Neural progenitor cell (in vitro differentiated cells): ENCODE measurements at regions not wholly inside any gene's neighbourhood (a gene's known extent, or its start where the extent isn't known, plus 50 kb on each side); places are given as distances from the start of the nearest gene placed in this dataset.
"Not testable (repeated sequence)": the region's sequence is repeated elsewhere in the genome, so short reads cannot be mapped to it uniquely, and the experiment has no call there.

ENCODE experiments used
- DNase-seq: peaks from one replicate; pipeline ENCODE4 v3.0.0-alpha.2; 2016; ENCODE audit warnings: low spot score
- H2AFZ ChIP-seq: fragments of 200-600 bp; sonication (generic); replicated peaks from 2 replicates; pipeline ENCODE4 v1.6.1; 2016; ENCODE audit warnings: antibody characterized with exemption
- H3F3A ChIP-seq: fragments of 200-600 bp; sonication (generic); 2 replicates; pipeline ENCODE4 v1.6.1; 2016; ENCODE audit warnings: antibody characterized with exemption, low read depth
- H3K27ac ChIP-seq: fragments of 200-600 bp; sonication (generic); 2 replicates; pipeline ENCODE4 v1.5.1; 2016; ENCODE audit warnings: mild to moderate bottlenecking
- H3K27me3 ChIP-seq: fragments of 200-600 bp; sonication (generic); 2 replicates; pipeline ENCODE4 v1.6.1; 2016; ENCODE audit warnings: mild to moderate bottlenecking, moderate library complexity
- H3K36me3 ChIP-seq: fragments of 200-600 bp; sonication (generic); 2 replicates; pipeline ENCODE4 v1.5.1; 2016
- H3K4me1 ChIP-seq: fragments of 200-600 bp; sonication (generic); 2 replicates; pipeline ENCODE4 v1.6.1; 2016; ENCODE audit warnings: mixed run types
- H3K4me2 ChIP-seq: fragments of 200-600 bp; sonication (generic); 2 replicates; pipeline ENCODE4 v1.6.1; 2016
- H3K4me3 ChIP-seq: fragments of 200-600 bp; sonication (generic); 2 replicates; pipeline ENCODE4 v1.5.1; 2016
- H3K79me2 ChIP-seq: fragments of 200-600 bp; sonication (generic); 2 replicates; pipeline ENCODE4 v1.6.1; 2016; ENCODE audit warnings: low read depth
- H3K9ac ChIP-seq: fragments of 200-600 bp; sonication (generic); 2 replicates; pipeline ENCODE4 v1.6.1; 2016
- H3K9me3 ChIP-seq: fragments of 200-600 bp; sonication (generic); 2 replicates; pipeline ENCODE4 v1.5.1; 2016; ENCODE audit warnings: low read depth
- H4K20me1 ChIP-seq: fragments of 200-600 bp; sonication (generic); 2 replicates; pipeline ENCODE4 v1.6.1; 2016; ENCODE audit warnings: low read depth
- H3K27ac Mint-ChIP-seq: 3 replicates; pipeline ENCODE4 v1.8.0; 2021; ENCODE audit warnings: mixed read lengths
- H3K27me3 Mint-ChIP-seq: 2 replicates; pipeline ENCODE4 v1.8.0; 2022; ENCODE audit warnings: low read depth, mild to moderate bottlenecking, inconsistent platforms, moderate library complexity, mixed read lengths; ENCODE audit not compliant: insufficient read depth
- H3K36me3 Mint-ChIP-seq: 3 replicates; pipeline ENCODE4 v1.8.0; 2021; ENCODE audit warnings: mixed read lengths
- H3K4me1 Mint-ChIP-seq: 3 replicates; pipeline ENCODE4 v1.8.0; 2021; ENCODE audit warnings: mixed read lengths
- H3K4me3 Mint-ChIP-seq: 3 replicates; pipeline ENCODE4 v1.8.0; 2021; ENCODE audit warnings: mild to moderate bottlenecking, moderate library complexity, mixed read lengths
- H3K9me3 Mint-ChIP-seq: 3 replicates; pipeline ENCODE4 v1.8.0; 2020; ENCODE audit warnings: mixed read lengths
- EZH2 ChIP-seq: fragments of 200-600 bp; sonication (generic); IDR thresholded peaks from 2 replicates; pipeline ENCODE4 v1.6.1; 2017; ENCODE audit warnings: antibody characterized with exemption, mild to moderate bottlenecking, moderate library complexity
- EZH2phosphoT487 ChIP-seq: fragments of 200-600 bp; sonication (generic); IDR thresholded peaks from 2 replicates; pipeline ENCODE4 v1.6.1; 2017; ENCODE audit warnings: antibody characterized with exemption
- TF ChIP-seq, protein P1 (sequence below): fragments of 200-600 bp; sonication (generic); IDR thresholded peaks from 2 replicates; pipeline ENCODE4 v1.5.1; 2017; ENCODE audit warnings: antibody characterized with exemption, mild to moderate bottlenecking

DNA sequence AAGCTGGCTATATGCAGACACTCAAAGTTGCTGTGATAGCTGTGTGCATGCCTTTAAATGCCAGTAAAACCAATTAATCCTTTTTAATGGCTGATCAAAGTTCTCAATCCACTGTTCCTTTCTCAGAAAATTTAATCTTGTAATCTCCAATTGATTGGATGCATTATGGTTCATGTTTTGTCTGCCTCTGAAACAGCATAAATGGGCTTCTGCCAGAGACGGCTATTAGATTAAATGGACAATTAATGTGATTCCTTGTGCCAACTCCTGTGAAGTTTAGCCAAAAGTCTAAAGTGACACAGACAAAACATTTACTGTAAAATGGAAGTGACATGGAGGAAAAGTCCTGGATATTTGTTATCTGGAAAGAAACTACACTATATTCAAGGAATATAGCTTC lies 952.5 kb upstream of the FAT3 start:
- no peaks in the 10 kb centered on the region for H3K4me1 Mint-ChIP-seq
- H3K4me2 ChIP-seq: no peak overlapping the region
- no peaks in the 10 kb centered on the region for H3K36me3 Mint-ChIP-seq
- H3K9ac ChIP-seq: no peak overlapping the region
- no peaks in the 10 kb centered on the region for H4K20me1 ChIP-seq
- no peaks in the 10 kb centered on the region for H3K27me3 ChIP-seq
- no peaks in the 10 kb centered on the region for H3K36me3 ChIP-seq
- H3F3A ChIP-seq: no peaks in the 10 kb centered on the region
- H3K27me3 Mint-ChIP-seq: peaks cover 2% of the 10 kb centered on the region
- no peak for DNase-seq
- H3K27ac Mint-ChIP-seq: no peak overlapping the region
- H3K27ac ChIP-seq: no peak overlapping the region
- H3K79me2 ChIP-seq: no peaks in the 10 kb centered on the region
- TF ChIP-seq, protein P1, sequence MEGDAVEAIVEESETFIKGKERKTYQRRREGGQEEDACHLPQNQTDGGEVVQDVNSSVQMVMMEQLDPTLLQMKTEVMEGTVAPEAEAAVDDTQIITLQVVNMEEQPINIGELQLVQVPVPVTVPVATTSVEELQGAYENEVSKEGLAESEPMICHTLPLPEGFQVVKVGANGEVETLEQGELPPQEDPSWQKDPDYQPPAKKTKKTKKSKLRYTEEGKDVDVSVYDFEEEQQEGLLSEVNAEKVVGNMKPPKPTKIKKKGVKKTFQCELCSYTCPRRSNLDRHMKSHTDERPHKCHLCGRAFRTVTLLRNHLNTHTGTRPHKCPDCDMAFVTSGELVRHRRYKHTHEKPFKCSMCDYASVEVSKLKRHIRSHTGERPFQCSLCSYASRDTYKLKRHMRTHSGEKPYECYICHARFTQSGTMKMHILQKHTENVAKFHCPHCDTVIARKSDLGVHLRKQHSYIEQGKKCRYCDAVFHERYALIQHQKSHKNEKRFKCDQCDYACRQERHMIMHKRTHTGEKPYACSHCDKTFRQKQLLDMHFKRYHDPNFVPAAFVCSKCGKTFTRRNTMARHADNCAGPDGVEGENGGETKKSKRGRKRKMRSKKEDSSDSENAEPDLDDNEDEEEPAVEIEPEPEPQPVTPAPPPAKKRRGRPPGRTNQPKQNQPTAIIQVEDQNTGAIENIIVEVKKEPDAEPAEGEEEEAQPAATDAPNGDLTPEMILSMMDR: no peak
- no peak for TF ChIP-seq EZH2phosphoT487
- TF ChIP-seq EZH2: no peak
- no peaks in the 10 kb centered on the region for H3K4me1 ChIP-seq
- no peak overlapping the region for H3K4me3 ChIP-seq
- H3K9me3 Mint-ChIP-seq: no peaks in the 10 kb centered on the region
- no peak overlapping the region for H2AFZ ChIP-seq
- no peak overlapping the region for H3K4me3 Mint-ChIP-seq
- H3K9me3 ChIP-seq: no peaks in the 10 kb centered on the region

DNA sequence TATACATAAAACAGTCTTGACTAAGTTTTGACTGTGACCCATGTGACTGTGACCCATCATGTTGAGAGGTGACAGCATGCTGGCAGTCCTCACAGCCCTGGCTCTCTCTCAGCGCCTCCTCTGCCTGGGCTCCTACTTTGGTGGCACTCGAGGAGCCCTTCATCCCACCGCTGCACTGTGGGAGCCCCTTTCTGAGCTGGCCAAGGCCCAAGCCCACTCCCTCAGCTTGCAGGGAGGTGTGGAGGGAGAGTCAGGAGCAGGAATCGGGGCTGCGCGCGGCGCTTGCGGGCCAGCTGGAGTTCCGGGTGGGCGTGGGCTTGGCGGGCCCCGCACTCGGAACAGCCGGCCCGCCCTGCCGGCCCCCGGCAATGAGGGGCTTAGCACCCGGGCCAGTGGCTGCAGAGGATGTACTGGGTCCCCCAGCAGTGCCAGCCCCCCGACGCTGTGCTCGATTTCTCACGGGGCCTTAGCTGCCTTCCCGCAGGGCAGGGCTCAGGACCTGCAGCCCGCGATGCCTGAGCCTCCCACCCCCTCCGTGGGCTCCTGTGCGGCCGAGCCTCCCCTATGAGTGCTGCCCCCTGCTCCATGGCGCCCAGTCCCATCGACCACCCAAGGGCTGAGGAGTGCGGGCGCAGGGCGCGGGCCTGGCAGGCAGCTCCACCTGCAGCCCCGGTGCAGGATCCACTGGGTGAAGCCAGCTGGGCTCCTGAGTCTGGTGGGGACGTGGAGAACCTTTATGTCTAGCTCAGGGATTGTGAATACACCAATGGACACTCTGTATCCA lies 955.9 kb upstream of the FAT3 start:
- not testable (repeated sequence) for H3K27ac Mint-ChIP-seq, H2AFZ ChIP-seq, H3K27me3 Mint-ChIP-seq, H3F3A ChIP-seq, H3K9me3 Mint-ChIP-seq, DNase-seq, H4K20me1 ChIP-seq, H3K27me3 ChIP-seq, H3K9me3 ChIP-seq, H3K4me2 ChIP-seq, H3K36me3 Mint-ChIP-seq, H3K4me3 Mint-ChIP-seq, H3K27ac ChIP-seq, H3K4me3 ChIP-seq, H3K4me1 Mint-ChIP-seq, H3K4me1 ChIP-seq, H3K9ac ChIP-seq, H3K36me3 ChIP-seq, H3K79me2 ChIP-seq

DNA sequence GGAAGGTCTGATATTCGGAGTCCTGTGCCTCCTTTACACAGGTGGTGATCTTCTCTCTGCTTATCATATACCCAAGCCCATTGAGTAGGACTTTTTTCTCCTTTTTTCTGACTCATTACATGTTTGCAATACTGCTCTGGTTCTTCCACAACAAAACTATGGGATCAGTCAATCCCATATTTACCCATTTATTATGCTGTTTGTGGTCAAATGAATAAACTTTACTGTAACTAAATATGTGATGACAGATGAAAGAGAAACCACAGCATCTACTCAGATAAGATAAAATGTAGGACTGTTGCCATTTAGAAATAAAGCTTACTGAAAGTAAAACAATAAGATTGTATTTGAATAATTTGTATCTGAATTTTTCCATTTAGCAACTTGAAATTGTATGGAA lies 958.7 kb upstream of the FAT3 start:
- Histone ChIP-seq H3K27ac (no peak overlapping the region), H3K4me2 (no peak overlapping the region), H2AFZ (no peak overlapping the region), H3K4me1 (no peaks in the 10 kb centered on the region), H3K36me3 (no peaks in the 10 kb centered on the region), H3K9ac (no peak overlapping the region), H3K9me3 (no peaks in the 10 kb centered on the region), H3F3A (no peaks in the 10 kb centered on the region), H4K20me1 (no peaks in the 10 kb centered on the region), H3K79me2 (no peaks in the 10 kb centered on the region), H3K4me3 (no peak overlapping the region), H3K27me3 (no peaks in the 10 kb centered on the region)
- H3K27ac Mint-ChIP-seq: no peak overlapping the region
- peaks cover 2% of the 10 kb centered on the region for H3K27me3 Mint-ChIP-seq
- no peak for DNase-seq
- H3K4me3 Mint-ChIP-seq: no peak overlapping the region
- H3K4me1 Mint-ChIP-seq: peaks cover 8% of the 10 kb centered on the region
- no peak for TF ChIP-seq EZH2phosphoT487
- TF ChIP-seq, protein P1: no peak
- no peak for TF ChIP-seq EZH2
- H3K9me3 Mint-ChIP-seq: no peaks in the 10 kb centered on the region
- H3K36me3 Mint-ChIP-seq: no peaks in the 10 kb centered on the region

DNA sequence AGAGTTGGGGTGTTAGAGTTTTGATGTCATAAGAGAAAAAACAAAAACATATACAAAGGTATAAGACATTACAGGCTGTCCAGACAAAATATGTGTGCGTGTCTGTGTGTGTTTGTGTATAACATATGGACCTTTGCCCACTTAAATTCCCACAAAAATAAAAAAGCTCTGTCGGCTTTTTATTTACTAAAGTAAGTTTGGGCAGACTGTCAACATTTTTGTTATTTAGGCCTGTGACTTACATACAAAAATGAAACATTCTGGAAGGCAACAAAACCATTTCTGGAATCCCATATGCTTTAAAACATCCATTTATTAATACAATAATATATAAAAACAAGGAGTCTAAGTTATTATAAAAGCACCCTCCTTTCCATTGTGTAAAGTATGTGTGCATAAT lies 960.1 kb upstream of the FAT3 start:
- Histone ChIP-seq H3K4me3 (no peak overlapping the region), H3K79me2 (no peaks in the 10 kb centered on the region), H3K4me1 (no peaks in the 10 kb centered on the region), H3K36me3 (no peaks in the 10 kb centered on the region), H3K9ac (no peak overlapping the region), H2AFZ (no peak overlapping the region), H3K4me2 (no peak overlapping the region), H4K20me1 (no peaks in the 10 kb centered on the region), H3K27ac (no peak overlapping the region), H3F3A (no peaks in the 10 kb centered on the region), H3K27me3 (no peaks in the 10 kb centered on the region), H3K9me3 (no peaks in the 10 kb centered on the region)
- Mint-ChIP-seq H3K27ac (no peak overlapping the region), H3K27me3 (peaks cover 2% of the 10 kb centered on the region), H3K4me3 (no peak overlapping the region), H3K36me3 (no peaks in the 10 kb centered on the region), H3K9me3 (no peaks in the 10 kb centered on the region), H3K4me1 (peaks cover 8% of the 10 kb centered on the region)
- TF ChIP-seq, protein P1: no peak
- no peak for TF ChIP-seq EZH2
- no peak for TF ChIP-seq EZH2phosphoT487
- no peak for DNase-seq
